ENCODE measurements at regions not wholly inside any gene's neighbourhood (a gene's known extent, or its start where the extent isn't known, plus 50 kb on each side); places are given as distances from the start of the nearest gene placed in this dataset.

DNA sequence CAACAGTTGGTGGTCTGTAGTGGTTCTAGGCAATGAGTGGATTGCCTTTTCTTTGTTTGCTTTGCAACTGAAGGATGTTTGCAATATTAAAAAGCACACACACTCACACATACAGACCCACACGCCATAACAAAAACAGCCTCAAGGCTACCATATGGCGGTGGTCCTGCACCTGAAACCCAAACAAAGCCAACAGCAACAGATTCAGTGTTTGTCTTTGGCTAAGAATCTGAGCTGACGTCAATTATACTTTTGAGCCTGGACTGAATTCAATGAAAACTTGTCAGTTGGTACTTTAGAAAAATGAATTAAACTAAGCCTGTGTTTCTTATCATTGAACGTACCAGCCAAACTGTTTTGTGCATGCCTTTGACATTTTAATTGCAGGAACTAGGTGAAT is 65.0 kb upstream of the NYAP2 start:
- no peak for TF ChIP-seq POLR2A (IDR thresholded peaks at IDR 0.05)
- TF ChIP-seq, protein P1, sequence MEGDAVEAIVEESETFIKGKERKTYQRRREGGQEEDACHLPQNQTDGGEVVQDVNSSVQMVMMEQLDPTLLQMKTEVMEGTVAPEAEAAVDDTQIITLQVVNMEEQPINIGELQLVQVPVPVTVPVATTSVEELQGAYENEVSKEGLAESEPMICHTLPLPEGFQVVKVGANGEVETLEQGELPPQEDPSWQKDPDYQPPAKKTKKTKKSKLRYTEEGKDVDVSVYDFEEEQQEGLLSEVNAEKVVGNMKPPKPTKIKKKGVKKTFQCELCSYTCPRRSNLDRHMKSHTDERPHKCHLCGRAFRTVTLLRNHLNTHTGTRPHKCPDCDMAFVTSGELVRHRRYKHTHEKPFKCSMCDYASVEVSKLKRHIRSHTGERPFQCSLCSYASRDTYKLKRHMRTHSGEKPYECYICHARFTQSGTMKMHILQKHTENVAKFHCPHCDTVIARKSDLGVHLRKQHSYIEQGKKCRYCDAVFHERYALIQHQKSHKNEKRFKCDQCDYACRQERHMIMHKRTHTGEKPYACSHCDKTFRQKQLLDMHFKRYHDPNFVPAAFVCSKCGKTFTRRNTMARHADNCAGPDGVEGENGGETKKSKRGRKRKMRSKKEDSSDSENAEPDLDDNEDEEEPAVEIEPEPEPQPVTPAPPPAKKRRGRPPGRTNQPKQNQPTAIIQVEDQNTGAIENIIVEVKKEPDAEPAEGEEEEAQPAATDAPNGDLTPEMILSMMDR (IDR thresholded peaks at IDR 0.05), result no peak

Measured in suprapubic skin (tissue), 3 donors.